Tibial nerve (tissue), 4 donors: ENCODE measurements at regions not wholly inside any gene's neighbourhood (a gene's known extent, or its start where the extent isn't known, plus 50 kb on each side); places are given as distances from the start of the nearest gene placed in this dataset.

Source experiments
- DNase-seq, 2 donors: peaks; one replicate each; pipeline ENCODE4 v3.0.0-alpha.2; 2019; ENCODE audit warnings: low spot score in 2 of 2
- H3K27ac ChIP-seq, 4 donors: fragments of 200-600 bp; sonication (generic) in 3 of 4; one replicate each; pipeline ENCODE4 v1.5.1; 2017 to 2019; ENCODE audit warnings: mild to moderate bottlenecking in 1 of 4
- H3K27me3 ChIP-seq, 2 donors: fragments of 200-600 bp; sonication (generic) in 1 of 2; one replicate each; pipeline versions ENCODE4 v1.5.1 to v1.6.0; 2017 to 2019
- H3K36me3 ChIP-seq, 3 donors: fragments of 200-600 bp; sonication (generic); one replicate each; pipeline ENCODE4 v1.5.1; 2018 to 2019
- H3K4me1 ChIP-seq, 4 donors: fragments of 200-600 bp; sonication (generic) in 3 of 4; one replicate each; pipeline ENCODE4 v1.5.1; 2017 to 2019
- H3K4me3 ChIP-seq, 4 donors: fragments of 200-600 bp; sonication (generic) in 3 of 4; one replicate each; pipeline ENCODE4 v1.5.1; 2017 to 2019; ENCODE audit warnings: mild to moderate bottlenecking in 1 of 4, moderate library complexity in 1 of 4
- H3K9me3 ChIP-seq, 4 donors: fragments of 200-600 bp; sonication (generic) in 3 of 4; one replicate each; pipeline ENCODE4 v1.5.1; 2017 to 2019
- CTCF ChIP-seq, 5 experiments: fragments of 200-600 bp in 3 of 5; fragments of 450-650 bp in 2 of 5; sonication (generic) in 3 of 5; IDR thresholded peaks; one replicate each; pipeline ENCODE4 v1.5.1; 2016 to 2019; ENCODE audit warnings: antibody characterized with exemption in 5 of 5, mild to moderate bottlenecking in 3 of 5, moderate library complexity in 2 of 5
- EP300 ChIP-seq, 2 donors: sonication (generic); formaldehyde crosslinking; IDR thresholded peaks; one replicate each; pipeline ENCODE4 v1.6.1; 2017; ENCODE audit warnings: antibody characterized with exemption in 2 of 2, mild to moderate bottlenecking in 1 of 2
- POLR2A ChIP-seq, 2 donors: fragments of 450-650 bp; IDR thresholded peaks; one replicate each; pipeline ENCODE4 v1.6.1; 2017; ENCODE audit warnings: antibody characterized with exemption in 2 of 2, mild to moderate bottlenecking in 2 of 2, moderate library complexity in 2 of 2
- WGBS, 2 donors: methylation state at CpG; one replicate each; pipeline ENCODE4 v1.1.5; 2018; 5-methylcytosine and 5-hydroxymethylcytosine counted together

GRCh38 chr7:35487402-35487801, 207.5 kb downstream of the HERPUD2 start:
- no peak overlapping the region for H3K4me3 ChIP-seq
- TF ChIP-seq CTCF (IDR thresholded peaks at IDR 0.05) (no peak), EP300 (IDR thresholded peaks at IDR 0.05) (no peak), POLR2A (IDR thresholded peaks at IDR 0.05) (no peak)
- H3K27me3 ChIP-seq: no peaks in the 10 kb centered on the region
- H3K36me3 ChIP-seq: no peaks in the 10 kb centered on the region
- no peak overlapping the region for H3K27ac ChIP-seq
- no peak for DNase-seq
- no peaks in the 10 kb centered on the region for H3K9me3 ChIP-seq
- WGBS, 2 donors: 89 to 90% methylated on average over 6 of the region's 6 CpGs
- H3K4me1 ChIP-seq: no peaks in the 10 kb centered on the region

GRCh38 chr7:35485436-35485835, 209.5 kb downstream of the HERPUD2 start:
- Histone ChIP-seq H3K4me1 (no peaks in the 10 kb centered on the region), H3K36me3 (no peaks in the 10 kb centered on the region), H3K4me3 (no peak overlapping the region), H3K9me3 (no peaks in the 10 kb centered on the region), H3K27me3 (no peaks in the 10 kb centered on the region), H3K27ac (no peak overlapping the region)
- TF ChIP-seq CTCF (IDR thresholded peaks at IDR 0.05): no peak
- TF ChIP-seq POLR2A (IDR thresholded peaks at IDR 0.05): no peak
- TF ChIP-seq EP300 (IDR thresholded peaks at IDR 0.05): no peak
- 37 to 52% methylated on average over 6 of the region's 6 CpGs for WGBS, 2 donors
- DNase-seq: no peak

GRCh38 chr7:35483568-35483967, 211.4 kb downstream of the HERPUD2 start:
- no peak overlapping the region for H3K4me3 ChIP-seq
- no peak for DNase-seq
- H3K27me3 ChIP-seq: no peaks in the 10 kb centered on the region
- WGBS, 2 donors: 89 to 95% methylated on average over 2 of the region's 2 CpGs
- H3K4me1 ChIP-seq: no peaks in the 10 kb centered on the region
- peaks cover 0 to 2% (median 0%) of the 10 kb centered on the region in 4 donors for H3K9me3 ChIP-seq
- H3K27ac ChIP-seq: no peak overlapping the region
- no peak for TF ChIP-seq EP300 (IDR thresholded peaks at IDR 0.05)
- TF ChIP-seq POLR2A (IDR thresholded peaks at IDR 0.05): no peak
- TF ChIP-seq CTCF (IDR thresholded peaks at IDR 0.05): no peak
- no peaks in the 10 kb centered on the region for H3K36me3 ChIP-seq

GRCh38 chr7:35482231-35482630, 212.7 kb downstream of the HERPUD2 start:
- Histone ChIP-seq H3K4me1 (no peaks in the 10 kb centered on the region), H3K27me3 (no peaks in the 10 kb centered on the region), H3K27ac (no peak overlapping the region), H3K36me3 (no peaks in the 10 kb centered on the region), H3K9me3 (peaks cover 0 to 16% (median 0%) of the 10 kb centered on the region in 4 donors), H3K4me3 (no peak overlapping the region)
- WGBS, 2 donors: 51 to 62% methylated on average over 5 of the region's 5 CpGs
- TF ChIP-seq EP300 (IDR thresholded peaks at IDR 0.05): no peak
- TF ChIP-seq CTCF (IDR thresholded peaks at IDR 0.05): no peak
- TF ChIP-seq POLR2A (IDR thresholded peaks at IDR 0.05): no peak
- no peak for DNase-seq

- no peak for DNase-seq
- Histone ChIP-seq H3K27ac (no peak overlapping the region), H3K36me3 (no peaks in the 10 kb centered on the region), H3K4me3 (no peak overlapping the region), H3K9me3 (peaks cover 0 to 20% (median 0%) of the 10 kb centered on the region in 4 donors), H3K27me3 (no peaks in the 10 kb centered on the region), H3K4me1 (no peaks in the 10 kb centered on the region)
- WGBS, 2 donors: 40 to 61% methylated on average over 3 of the region's 3 CpGs
- no peak for TF ChIP-seq CTCF (IDR thresholded peaks at IDR 0.05)
- no peak for TF ChIP-seq EP300 (IDR thresholded peaks at IDR 0.05)
- TF ChIP-seq POLR2A (IDR thresholded peaks at IDR 0.05): no peak
Measured at GRCh38 chr7:35480806-35481205, 214.1 kb downstream of the HERPUD2 start.
